DMS114 treated with DMSO at 0.1 percent for 48 hours (cell line): ENCODE measurements at regions not wholly inside any gene's neighbourhood (a gene's known extent, or its start where the extent isn't known, plus 50 kb on each side); places are given as distances from the start of the nearest gene placed in this dataset.
"Not testable (repeated sequence)": the region's sequence is repeated elsewhere in the genome, so short reads cannot be mapped to it uniquely, and the experiment has no call there.

Experiments
- DNase-seq: peaks from one replicate; lab custom pipeline; 2025; ENCODE audit not compliant: unreplicated experiment; lab: John Stamatoyannopoulos, UW

DNA sequence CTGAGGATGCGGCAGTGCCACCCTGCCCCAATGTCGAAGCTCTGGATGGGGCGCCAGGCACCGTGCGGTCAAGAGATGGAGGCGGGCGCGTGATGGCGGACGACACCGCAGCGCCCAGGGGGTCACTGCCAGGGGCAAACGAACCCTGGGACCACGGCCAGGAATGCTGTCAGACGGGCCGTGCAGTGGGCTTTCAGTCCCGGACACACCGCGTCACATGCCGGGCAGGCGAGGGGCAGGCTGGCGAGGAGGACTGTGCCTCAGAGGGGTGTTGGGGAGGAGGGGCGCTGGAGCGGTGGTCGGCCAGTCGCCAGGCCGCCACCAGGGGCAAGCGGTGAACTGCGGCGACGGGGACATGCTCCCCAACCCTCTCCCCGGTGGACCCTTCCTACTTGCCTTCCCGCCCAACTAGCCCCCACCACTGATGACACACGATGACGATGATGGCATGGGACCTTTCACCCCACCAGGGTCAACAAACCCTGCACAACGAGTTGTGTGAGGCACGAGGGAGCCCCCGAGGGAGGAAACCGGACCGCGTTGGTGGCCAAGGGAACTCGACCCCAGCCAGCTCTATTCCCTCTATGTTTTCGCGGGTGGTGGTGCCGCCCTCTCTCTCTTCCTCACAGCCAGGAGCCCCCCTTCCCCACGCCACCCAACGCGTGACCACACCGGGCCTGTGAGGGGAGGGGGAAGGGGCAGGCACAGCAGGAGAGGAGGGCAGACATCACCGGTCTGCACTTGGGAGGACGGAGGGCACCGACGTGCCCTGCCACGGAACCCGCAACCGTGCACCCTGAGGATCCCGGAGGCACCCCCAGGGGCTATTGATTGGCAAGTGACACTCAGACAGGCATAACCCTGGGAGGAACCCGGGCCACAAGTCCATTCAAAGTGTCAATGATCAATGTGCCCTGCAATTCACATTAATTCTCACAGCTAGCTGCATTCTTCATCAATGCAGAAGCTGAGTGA is 1960.9 kb upstream of the DEFB115 start:
- DNase-seq = no peak

GRCh38 chr20:29297411-29298270 is 1959.8 kb upstream of the DEFB115 start:
- no peak for DNase-seq

- DNase-seq = no peak
Measured at GRCh38 chr20:29298271-29298590, 1959.2 kb upstream of the DEFB115 start.

DNA sequence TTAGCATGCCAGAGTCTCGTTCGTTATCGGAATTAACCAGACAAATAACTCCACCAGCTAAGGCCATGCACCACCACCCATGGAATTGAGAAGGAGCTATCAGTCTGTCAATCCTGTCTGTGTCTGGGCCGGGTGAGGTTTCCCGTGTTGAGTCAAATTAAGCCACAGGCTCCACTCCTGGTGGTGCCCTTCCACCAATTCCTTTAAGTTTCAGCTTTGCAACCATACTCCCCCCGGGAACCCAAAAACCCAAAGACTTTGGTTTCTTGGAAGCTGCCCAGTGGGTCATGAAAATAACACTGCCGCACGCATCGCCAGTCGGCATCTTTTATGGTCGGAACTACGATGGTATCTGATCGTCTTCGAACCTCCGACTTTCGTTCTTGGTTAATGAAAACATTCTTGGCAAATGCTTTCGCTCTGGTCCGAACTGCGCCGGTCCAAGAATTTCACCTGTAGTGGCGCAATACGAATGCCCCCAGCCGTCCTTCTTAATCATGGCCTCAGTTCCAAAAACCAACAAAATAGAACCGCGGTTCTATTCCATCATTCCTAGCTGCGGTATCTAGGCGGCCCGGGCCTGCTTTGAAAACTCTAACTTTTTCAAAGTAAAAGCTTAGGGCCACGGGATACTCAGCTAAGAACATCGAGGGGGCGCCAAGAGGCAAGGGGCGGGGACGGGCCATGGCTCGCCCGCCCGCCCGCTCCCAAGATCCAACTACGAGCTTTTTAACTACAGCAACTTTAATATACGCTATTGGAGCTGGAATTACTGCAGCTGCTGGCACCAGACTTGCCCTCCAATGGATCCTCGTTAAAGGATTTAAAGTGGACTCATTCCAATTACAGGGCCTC is 1958.5 kb upstream of the DEFB115 start:
- no peak for DNase-seq

DNA sequence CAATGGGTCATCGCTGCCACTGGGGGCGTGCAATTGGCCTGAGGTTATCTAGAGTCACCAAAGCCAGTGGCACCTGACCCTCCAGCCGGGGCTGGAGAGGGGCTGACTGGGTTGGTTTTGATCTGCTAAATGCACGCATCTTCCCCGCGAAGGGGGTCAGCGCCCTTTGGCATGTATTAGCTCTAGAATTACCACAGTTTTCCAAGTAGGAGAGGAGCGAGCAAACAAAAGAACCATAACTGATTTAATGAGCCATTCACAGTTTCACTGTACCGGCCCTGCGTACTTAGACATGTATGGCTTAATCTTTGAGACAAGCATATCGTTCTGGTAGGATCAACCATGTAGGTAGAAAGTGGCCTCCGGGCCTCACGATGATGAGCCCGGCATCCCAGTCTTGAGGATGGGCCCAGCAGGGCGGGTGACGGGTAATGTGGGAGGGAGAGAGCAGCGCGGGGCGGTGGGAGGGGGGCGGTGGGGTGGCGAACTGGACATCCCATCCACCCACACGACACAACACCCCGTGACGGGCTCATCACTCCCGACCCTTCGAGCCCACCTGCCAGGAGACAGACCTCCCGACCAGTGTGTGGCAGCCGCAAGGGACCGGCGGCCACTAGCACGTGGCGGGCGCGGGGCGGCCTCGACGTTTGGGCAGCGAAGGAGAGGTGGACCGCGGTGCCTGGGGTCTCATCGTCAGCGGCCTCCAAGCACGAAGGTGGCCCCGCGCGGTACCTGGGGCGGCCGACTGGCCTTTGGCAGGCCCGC is 1957.5 kb upstream of the DEFB115 start:
- DNase-seq = no peak

- DNase-seq = no peak
Measured at GRCh38 chr20:29300579-29301551, 1956.6 kb upstream of the DEFB115 start.

DNA sequence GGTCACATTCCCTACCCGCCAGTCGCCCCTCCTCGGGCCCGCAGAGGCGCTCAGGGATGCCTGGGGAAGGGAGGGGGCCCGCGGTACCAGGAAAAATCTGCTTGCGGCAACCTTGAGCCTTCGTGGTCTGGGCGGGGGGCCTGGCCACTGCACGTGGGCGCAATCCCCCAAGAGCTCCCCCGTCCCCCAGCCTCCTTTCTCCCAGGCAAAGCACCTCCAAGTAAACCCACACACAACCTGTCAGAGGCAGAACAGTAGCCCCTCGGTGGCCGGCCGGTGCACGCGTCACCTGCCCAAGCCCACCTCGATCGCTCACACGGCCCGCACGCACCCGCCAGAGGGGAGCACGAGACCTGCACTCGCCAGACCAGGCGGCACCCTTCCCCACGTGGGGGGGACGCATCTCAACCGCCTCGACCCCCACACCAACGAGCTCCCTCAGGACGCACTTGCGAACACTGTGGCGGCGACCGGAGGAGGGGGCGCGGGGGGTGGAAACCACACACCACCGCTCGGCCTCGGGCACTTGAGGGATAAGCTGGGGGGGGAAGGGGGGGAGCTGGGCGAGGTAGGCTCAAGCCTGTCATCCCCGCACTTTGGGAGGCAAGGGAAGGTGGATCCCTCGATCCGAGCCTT is 1955.7 kb upstream of the DEFB115 start:
- DNase-seq = no peak

- DNase-seq = no peak
Measured at GRCh38 chr20:29302979-29303644, 1954.4 kb upstream of the DEFB115 start.

- no peak for DNase-seq
Measured at GRCh38 chr20:29306390-29307072, 1950.9 kb upstream of the DEFB115 start.

GRCh38 chr20:29307484-29307883 is 1950.0 kb upstream of the DEFB115 start:
- DNase-seq = not testable (repeated sequence)

- not testable (repeated sequence) for DNase-seq
Measured at GRCh38 chr20:29308956-29309355, 1948.5 kb upstream of the DEFB115 start.

GRCh38 chr20:29309481-29309880 is 1948.0 kb upstream of the DEFB115 start:
- DNase-seq = not testable (repeated sequence)

GRCh38 chr20:29311046-29311445 is 1946.4 kb upstream of the DEFB115 start:
- DNase-seq = not testable (repeated sequence)

DNA sequence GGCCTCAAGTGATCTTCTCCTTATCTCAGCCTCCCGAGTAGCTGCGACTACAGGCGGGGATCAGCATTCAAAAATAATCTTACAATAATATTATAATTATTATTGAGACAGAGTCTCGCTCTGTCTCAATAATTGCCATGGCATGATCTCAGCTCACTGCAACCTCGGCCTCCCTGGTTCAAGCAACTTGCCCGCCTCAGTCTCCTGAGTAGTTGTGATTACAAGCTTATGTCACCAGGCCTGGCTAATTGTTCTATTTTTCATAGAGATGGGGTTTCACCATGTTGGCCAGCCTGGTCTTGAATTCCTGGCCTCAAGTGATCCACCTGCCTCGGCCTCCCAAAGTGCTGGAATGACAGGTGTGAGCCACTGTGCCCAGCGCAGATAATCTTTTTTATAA is 1944.8 kb upstream of the DEFB115 start:
- DNase-seq = not testable (repeated sequence)

DNA sequence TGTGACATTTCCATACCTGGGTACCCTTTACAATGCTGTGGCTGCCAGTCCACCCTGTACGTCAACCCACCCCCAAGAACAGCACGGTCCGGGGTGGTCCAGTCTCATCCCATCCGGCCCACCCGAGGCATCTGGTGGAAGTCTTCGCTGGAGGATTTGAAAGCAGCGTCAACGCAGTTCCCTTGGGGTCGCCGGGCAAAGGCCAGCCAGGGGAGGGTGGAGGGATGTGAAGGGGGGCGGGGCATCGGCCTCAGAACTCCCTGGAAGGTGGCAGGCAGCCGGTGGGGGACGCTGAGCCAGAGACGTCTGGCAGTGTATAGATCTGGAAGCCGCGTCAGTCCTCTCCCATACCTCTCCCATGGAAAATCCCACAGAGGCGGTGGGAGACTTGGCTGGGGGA is 1944.0 kb upstream of the DEFB115 start:
- no peak for DNase-seq

- no peak for DNase-seq
Measured at GRCh38 chr20:29314294-29314693, 1943.2 kb upstream of the DEFB115 start.

GRCh38 chr20:29318871-29319461 is 1938.5 kb upstream of the DEFB115 start:
- DNase-seq = no peak
